ENCODE measurements at regions not wholly inside any gene's neighbourhood (a gene's known extent, or its start where the extent isn't known, plus 50 kb on each side); places are given as distances from the start of the nearest gene placed in this dataset.

DNA sequence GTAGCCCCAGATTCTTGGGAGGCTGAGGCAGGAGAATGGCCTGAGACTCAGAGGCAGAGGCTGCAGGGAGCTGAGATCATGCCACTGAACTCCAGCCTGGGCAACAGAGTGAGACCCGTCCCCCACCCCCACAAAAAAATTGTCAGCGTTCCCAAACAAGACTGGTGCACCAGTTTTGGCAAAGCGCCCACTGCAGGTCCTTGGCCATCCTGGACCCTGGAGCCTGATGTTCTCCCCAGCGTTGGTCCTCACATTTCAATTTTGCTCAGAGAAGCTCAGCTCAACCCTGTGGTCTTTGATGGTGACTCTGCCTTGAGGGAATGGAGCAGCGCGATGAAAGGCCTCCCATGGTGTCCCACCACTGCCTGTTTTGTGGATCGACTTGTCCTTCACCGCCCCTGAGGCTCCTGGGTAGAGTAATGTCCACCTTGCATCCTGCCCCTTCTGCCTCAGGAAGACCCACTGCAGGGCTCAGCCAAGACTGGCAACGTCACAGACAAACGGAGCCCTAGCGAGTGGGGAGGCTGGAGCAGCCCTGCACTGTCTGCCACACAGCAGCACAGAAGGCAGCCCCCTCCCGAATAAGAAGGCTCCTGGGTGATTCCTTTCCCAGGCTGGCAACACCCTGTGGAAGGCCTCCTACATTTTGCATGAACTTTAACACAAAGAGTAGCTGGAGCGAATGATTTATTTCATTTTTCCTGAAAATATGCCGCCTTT is 410.9 kb downstream of the TCERG1L start:
- H3K27me3 Mint-ChIP-seq (ENCODE audit: low read depth): no peaks in the 10 kb centered on the region; the same call in none of the 2 replicates
- no peak overlapping the region for H3K9ac ChIP-seq (ENCODE audit: extremely low read depth, insufficient read length, low read length)
- H3K4me1 ChIP-seq (ENCODE audit: insufficient read depth, low read length): no peaks in the 10 kb centered on the region
- no peak overlapping the region for H3K4me3 Mint-ChIP-seq
- H3K79me1 ChIP-seq (ENCODE audit: insufficient read depth, low read depth, low read length, poor library complexity, severe bottlenecking): no peaks in the 10 kb centered on the region
- H2BK120ac ChIP-seq (ENCODE audit: low read depth, low read length, poor library complexity, severe bottlenecking): no peak overlapping the region
- H4K91ac ChIP-seq (ENCODE audit: insufficient read length, low read depth, low read length): no peak overlapping the region
- H3K56ac ChIP-seq (ENCODE audit: insufficient read length, low read depth, low read length): no peak overlapping the region
- no peaks in the 10 kb centered on the region for H3K79me2 ChIP-seq (ENCODE audit: insufficient read depth, low read length)
- peak overlapping the region in 1 of 3 experiments; percentile 62; a peak in 1 of 7 replicates for H3K27ac Mint-ChIP-seq
- TF ChIP-seq, protein P1, sequence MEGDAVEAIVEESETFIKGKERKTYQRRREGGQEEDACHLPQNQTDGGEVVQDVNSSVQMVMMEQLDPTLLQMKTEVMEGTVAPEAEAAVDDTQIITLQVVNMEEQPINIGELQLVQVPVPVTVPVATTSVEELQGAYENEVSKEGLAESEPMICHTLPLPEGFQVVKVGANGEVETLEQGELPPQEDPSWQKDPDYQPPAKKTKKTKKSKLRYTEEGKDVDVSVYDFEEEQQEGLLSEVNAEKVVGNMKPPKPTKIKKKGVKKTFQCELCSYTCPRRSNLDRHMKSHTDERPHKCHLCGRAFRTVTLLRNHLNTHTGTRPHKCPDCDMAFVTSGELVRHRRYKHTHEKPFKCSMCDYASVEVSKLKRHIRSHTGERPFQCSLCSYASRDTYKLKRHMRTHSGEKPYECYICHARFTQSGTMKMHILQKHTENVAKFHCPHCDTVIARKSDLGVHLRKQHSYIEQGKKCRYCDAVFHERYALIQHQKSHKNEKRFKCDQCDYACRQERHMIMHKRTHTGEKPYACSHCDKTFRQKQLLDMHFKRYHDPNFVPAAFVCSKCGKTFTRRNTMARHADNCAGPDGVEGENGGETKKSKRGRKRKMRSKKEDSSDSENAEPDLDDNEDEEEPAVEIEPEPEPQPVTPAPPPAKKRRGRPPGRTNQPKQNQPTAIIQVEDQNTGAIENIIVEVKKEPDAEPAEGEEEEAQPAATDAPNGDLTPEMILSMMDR (conservative IDR thresholded peaks at IDR 0.05): no peak
- H3K4ac ChIP-seq (ENCODE audit: low read depth, low read length): no peak overlapping the region
- H3K4me1 Mint-ChIP-seq: peaks cover under 1 to 5% of the 10 kb centered on the region in 2 experiments; a peak in 3 of 4 replicates
- no peak overlapping the region for H2AFZ ChIP-seq (ENCODE audit: low read length)
- no peak overlapping the region for H3K23ac ChIP-seq (ENCODE audit: insufficient read length, low read depth, low read length)
- H3K27me3 ChIP-seq (ENCODE audit: insufficient read depth, low read length): no peaks in the 10 kb centered on the region
- no peak overlapping the region for H2BK5ac ChIP-seq (ENCODE audit: insufficient read length, low read length)
- no peak overlapping the region for H4K8ac ChIP-seq (replicated peaks; ENCODE audit: insufficient read length, low read depth, low read length)
- H4K20me1 ChIP-seq (ENCODE audit: control insufficient read depth, insufficient read depth, insufficient read length): no peaks in the 10 kb centered on the region
- H3K9me3 ChIP-seq (ENCODE audit: control insufficient read depth, low read depth, low read length): no peaks in the 10 kb centered on the region
- H2AK5ac ChIP-seq (ENCODE audit: insufficient read length, low read length): no peak overlapping the region
- no peak overlapping the region for H2BK20ac ChIP-seq (ENCODE audit: low read depth, low read length, poor library complexity, severe bottlenecking)
- no peak overlapping the region; the same call in 1 of the 2 replicates for H3K14ac ChIP-seq (ENCODE audit: insufficient read depth, low read length)
- no peak overlapping the region for H2BK15ac ChIP-seq (ENCODE audit: low read depth, low read length)
- WGBS (ENCODE audit: extremely low coverage, insufficient read length, low lambda C conversion rate): no CpG with 5 or more reads among the region's 14 CpGs
- H2BK12ac ChIP-seq (ENCODE audit: insufficient read length, low read depth, low read length): no peak overlapping the region
- no peaks in the 10 kb centered on the region; a peak in 1 of 5 replicates for H3K9me3 Mint-ChIP-seq
- no peak overlapping the region for H3K4me2 ChIP-seq (ENCODE audit: insufficient read depth, insufficient read length, low read length)
- no peaks in the 10 kb centered on the region for H3K36me3 Mint-ChIP-seq (ENCODE audit: insufficient read depth in 1 of 3, low read depth in 3 of 3)
- H3K18ac ChIP-seq (ENCODE audit: insufficient read length, low read depth, low read length): no peak overlapping the region
- H4K5ac ChIP-seq (ENCODE audit: insufficient read length, low read depth, low read length): no peak overlapping the region
- no peak overlapping the region for H3T11ph ChIP-seq (ENCODE audit: low read length)
- H3K23me2 ChIP-seq (ENCODE audit: insufficient read length, low read depth, low read length, poor library complexity, severe bottlenecking): no peaks in the 10 kb centered on the region
- H3K27ac ChIP-seq (ENCODE audit: insufficient read length, low read depth, low read length): no peak overlapping the region
- no peak for DNase-seq

All from H9 (cell line).